ENCODE measurements at regions not wholly inside any gene's neighbourhood (a gene's known extent, or its start where the extent isn't known, plus 50 kb on each side); places are given as distances from the start of the nearest gene placed in this dataset.

- Histone ChIP-seq H3K27ac (no peak overlapping the region), H3K4me3 (no peak overlapping the region), H3K9me3 (peaks cover 0 to 8% (median 5%) of the 10 kb centered on the region in 3 donors), H3K27me3 (no peaks in the 10 kb centered on the region), H3K36me3 (no peaks in the 10 kb centered on the region), H3K4me1 (no peaks in the 10 kb centered on the region)
- intact Hi-C loops (cut with DNase I; ENCODE audit: low total_unique reads) = no loop called here
- no peak for TF ChIP-seq CTCF (IDR thresholded peaks at IDR 0.05)
- DNase-seq = no peak
These were observed 795.8 kb upstream of the SALL3 start for GRCh38 chr18:78183815-78184214.

- no peak for DNase-seq
- no peaks in the 10 kb centered on the region for H3K4me1 ChIP-seq
- H3K9me3 ChIP-seq = no peaks in the 10 kb centered on the region
- H3K27me3 ChIP-seq = no peaks in the 10 kb centered on the region
- TF ChIP-seq CTCF (IDR thresholded peaks at IDR 0.05) = no peak
- H3K36me3 ChIP-seq = no peaks in the 10 kb centered on the region
- H3K4me3 ChIP-seq = no peak overlapping the region
- intact Hi-C loops (cut with DNase I; ENCODE audit: low total_unique reads) = no loop called here
- no peak overlapping the region for H3K27ac ChIP-seq
These were observed 788.3 kb upstream of the SALL3 start for GRCh38 chr18:78191276-78191675.

GRCh38 chr18:78192054-78192453, 787.6 kb upstream of the SALL3 start:
- Histone ChIP-seq H3K4me1 (no peaks in the 10 kb centered on the region), H3K27me3 (no peaks in the 10 kb centered on the region), H3K4me3 (no peak overlapping the region), H3K9me3 (no peaks in the 10 kb centered on the region), H3K27ac (no peak overlapping the region), H3K36me3 (no peaks in the 10 kb centered on the region)
- TF ChIP-seq CTCF (IDR thresholded peaks at IDR 0.05) = no peak
- intact Hi-C loops (cut with DNase I; ENCODE audit: low total_unique reads) = no loop called here
- DNase-seq = no peak

GRCh38 chr18:78196280-78196679, 783.3 kb upstream of the SALL3 start:
- intact Hi-C loops (cut with DNase I; ENCODE audit: low total_unique reads) = no loop called here
- no peak for DNase-seq

GRCh38 chr18:78199002-78199401, 780.6 kb upstream of the SALL3 start:
- Histone ChIP-seq H3K27ac (no peak overlapping the region), H3K36me3 (no peaks in the 10 kb centered on the region), H3K27me3 (no peaks in the 10 kb centered on the region), H3K4me3 (no peak overlapping the region), H3K9me3 (no peaks in the 10 kb centered on the region), H3K4me1 (no peaks in the 10 kb centered on the region)
- no peak for TF ChIP-seq CTCF (IDR thresholded peaks at IDR 0.05)
- intact Hi-C loops (cut with DNase I; ENCODE audit: low total_unique reads) = no loop called here
- no peak for DNase-seq

More at GRCh38 chr18:78196280-78196679, 783.3 kb upstream of the SALL3 start:
- H3K27ac ChIP-seq = no peak overlapping the region
- H3K9me3 ChIP-seq = no peaks in the 10 kb centered on the region
- H3K36me3 ChIP-seq = no peaks in the 10 kb centered on the region
- no peak for TF ChIP-seq CTCF (IDR thresholded peaks at IDR 0.05)
- H3K4me1 ChIP-seq = no peaks in the 10 kb centered on the region
- H3K4me3 ChIP-seq = no peak overlapping the region
- H3K27me3 ChIP-seq = no peaks in the 10 kb centered on the region

GRCh38 chr18:78199611-78200010, 780.0 kb upstream of the SALL3 start:
- intact Hi-C loops (cut with DNase I; ENCODE audit: low total_unique reads) = no loop called here
- Histone ChIP-seq H3K9me3 (no peaks in the 10 kb centered on the region), H3K36me3 (no peaks in the 10 kb centered on the region), H3K4me3 (no peak overlapping the region), H3K4me1 (no peaks in the 10 kb centered on the region), H3K27ac (no peak overlapping the region), H3K27me3 (no peaks in the 10 kb centered on the region)
- no peak for TF ChIP-seq CTCF (IDR thresholded peaks at IDR 0.05)
- DNase-seq = no peak
